ENCODE measurements at regions not wholly inside any gene's neighbourhood (a gene's known extent, or its start where the extent isn't known, plus 50 kb on each side); places are given as distances from the start of the nearest gene placed in this dataset.

DNA sequence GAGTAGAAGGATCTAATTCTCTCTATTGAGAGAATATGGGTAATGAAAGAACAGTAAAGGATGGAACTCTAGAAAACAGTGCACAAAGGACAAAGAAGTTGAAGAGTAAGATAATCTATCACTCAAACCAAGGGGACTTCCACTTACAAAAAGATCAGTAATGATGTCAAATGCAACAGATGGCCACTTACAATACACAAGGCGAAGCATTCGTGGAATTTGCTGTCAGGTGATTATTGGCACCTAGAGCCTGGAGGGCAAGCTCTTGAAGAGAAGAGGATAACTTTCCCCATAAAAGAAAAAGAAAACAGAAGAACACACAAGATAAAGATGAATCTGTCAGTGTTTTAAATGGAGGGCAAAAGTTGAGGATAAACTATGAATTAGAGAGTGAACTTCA is 256.0 kb upstream of the TCF21 start:
- TF ChIP-seq, protein P1, sequence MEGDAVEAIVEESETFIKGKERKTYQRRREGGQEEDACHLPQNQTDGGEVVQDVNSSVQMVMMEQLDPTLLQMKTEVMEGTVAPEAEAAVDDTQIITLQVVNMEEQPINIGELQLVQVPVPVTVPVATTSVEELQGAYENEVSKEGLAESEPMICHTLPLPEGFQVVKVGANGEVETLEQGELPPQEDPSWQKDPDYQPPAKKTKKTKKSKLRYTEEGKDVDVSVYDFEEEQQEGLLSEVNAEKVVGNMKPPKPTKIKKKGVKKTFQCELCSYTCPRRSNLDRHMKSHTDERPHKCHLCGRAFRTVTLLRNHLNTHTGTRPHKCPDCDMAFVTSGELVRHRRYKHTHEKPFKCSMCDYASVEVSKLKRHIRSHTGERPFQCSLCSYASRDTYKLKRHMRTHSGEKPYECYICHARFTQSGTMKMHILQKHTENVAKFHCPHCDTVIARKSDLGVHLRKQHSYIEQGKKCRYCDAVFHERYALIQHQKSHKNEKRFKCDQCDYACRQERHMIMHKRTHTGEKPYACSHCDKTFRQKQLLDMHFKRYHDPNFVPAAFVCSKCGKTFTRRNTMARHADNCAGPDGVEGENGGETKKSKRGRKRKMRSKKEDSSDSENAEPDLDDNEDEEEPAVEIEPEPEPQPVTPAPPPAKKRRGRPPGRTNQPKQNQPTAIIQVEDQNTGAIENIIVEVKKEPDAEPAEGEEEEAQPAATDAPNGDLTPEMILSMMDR (IDR thresholded peaks at IDR 0.05; ENCODE audit: borderline replicate concordance, control extremely low read depth, extremely low read depth, insufficient read depth, missing control alignments): no peak
- in situ Hi-C loops (cut with MboI; ENCODE audit: low sequenced_read_pairs, unreplicated experiment): no loop called here

DNA sequence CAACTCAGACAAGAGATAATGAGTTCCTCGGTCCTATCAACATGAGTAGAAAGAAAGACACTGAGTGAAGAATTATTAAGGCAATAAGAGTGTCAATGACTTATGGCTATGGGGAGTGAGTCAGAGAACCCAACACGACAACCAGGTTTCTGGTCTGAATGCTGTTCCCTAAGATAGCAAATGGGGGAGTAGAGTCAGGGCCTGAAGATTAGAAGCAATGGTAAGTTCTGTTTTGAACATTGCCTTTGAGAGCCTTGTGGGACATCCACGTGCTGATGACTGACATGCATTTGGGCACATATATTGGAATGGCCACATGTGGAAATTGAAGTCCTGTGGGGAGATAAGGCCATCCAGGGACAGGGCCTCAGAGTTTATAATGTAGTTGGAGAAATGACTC is 254.4 kb upstream of the TCF21 start:
- no peak for DNase-seq (ENCODE audit: low spot score)
- in situ Hi-C loops (cut with MboI; ENCODE audit: low sequenced_read_pairs, unreplicated experiment): no loop called here
- TF ChIP-seq, protein P1 (IDR thresholded peaks at IDR 0.05; ENCODE audit: borderline replicate concordance, control extremely low read depth, extremely low read depth, insufficient read depth, missing control alignments): no peak

More for the DNA sequence above, 256.0 kb upstream of the TCF21 start:
- no peak for DNase-seq (ENCODE audit: low spot score)

DNA sequence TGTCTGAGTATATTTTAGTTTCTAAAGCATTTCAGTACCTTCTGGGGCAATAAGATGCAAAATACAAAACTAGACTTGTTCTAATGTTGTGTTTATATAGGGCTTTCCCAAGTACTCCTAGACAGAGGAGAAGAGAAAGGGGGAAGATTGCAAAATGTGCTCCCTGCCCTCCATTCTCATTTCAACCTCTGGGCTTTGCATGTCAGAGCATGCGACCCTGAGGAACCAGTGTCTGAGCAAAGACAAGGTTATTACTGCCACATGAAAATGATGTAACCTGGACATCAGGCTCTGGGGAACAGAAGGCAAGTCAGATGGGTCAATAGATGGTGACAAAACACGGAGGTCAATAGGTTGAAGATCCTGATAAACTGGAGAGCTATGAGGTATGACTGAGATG is 253.5 kb upstream of the TCF21 start:
- in situ Hi-C loops (cut with MboI; ENCODE audit: low sequenced_read_pairs, unreplicated experiment): no loop called here
- TF ChIP-seq, protein P1 (IDR thresholded peaks at IDR 0.05; ENCODE audit: borderline replicate concordance, control extremely low read depth, extremely low read depth, insufficient read depth, missing control alignments): no peak
- DNase-seq (ENCODE audit: low spot score): no peak

DNA sequence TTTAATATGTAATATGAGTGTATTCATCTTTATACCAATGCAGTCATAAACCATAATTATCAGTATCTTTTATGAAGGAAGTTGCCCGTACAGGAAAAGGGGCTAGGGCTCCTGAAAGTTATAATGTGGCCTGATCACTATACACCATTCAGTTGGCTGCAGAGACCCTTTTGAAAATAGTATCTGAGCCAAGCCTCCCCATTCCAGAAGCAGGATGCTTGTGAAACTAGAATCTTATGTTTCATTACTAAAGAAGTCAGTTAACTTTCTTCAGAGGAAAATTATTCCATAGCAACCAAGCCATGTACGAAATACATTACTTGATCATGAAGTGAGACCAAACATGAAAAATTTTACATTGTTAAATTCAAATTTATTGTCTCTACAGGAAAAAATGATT is 251.5 kb upstream of the TCF21 start:
- DNase-seq (ENCODE audit: low spot score): no peak
- in situ Hi-C loops (cut with MboI; ENCODE audit: low sequenced_read_pairs, unreplicated experiment): no loop called here
- TF ChIP-seq, protein P1 (IDR thresholded peaks at IDR 0.05; ENCODE audit: borderline replicate concordance, control extremely low read depth, extremely low read depth, insufficient read depth, missing control alignments): no peak

DNA sequence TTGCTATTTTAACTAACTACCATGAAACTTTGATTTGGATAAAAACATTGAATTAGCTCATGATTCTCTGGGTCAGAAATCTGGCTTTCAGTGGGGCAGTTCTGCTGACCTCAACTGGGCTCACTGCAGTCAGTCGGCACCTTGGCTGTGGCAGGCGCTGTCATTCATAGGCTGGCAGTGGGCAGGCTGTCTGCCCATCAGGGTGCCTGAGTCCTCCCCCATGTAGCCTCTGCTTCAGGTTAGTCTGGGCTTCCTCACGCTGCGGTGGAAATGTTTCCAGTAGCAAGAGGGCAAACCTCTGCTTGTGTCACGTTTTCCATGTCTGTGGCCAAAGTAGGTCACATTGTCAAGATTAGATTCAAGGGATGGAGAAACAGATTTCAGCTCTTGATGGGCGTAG is 251.0 kb upstream of the TCF21 start:
- no peak for DNase-seq (ENCODE audit: low spot score)
- in situ Hi-C loops (cut with MboI; ENCODE audit: low sequenced_read_pairs, unreplicated experiment): no loop called here
- TF ChIP-seq, protein P1 (IDR thresholded peaks at IDR 0.05; ENCODE audit: borderline replicate concordance, control extremely low read depth, extremely low read depth, insufficient read depth, missing control alignments): no peak

DNA sequence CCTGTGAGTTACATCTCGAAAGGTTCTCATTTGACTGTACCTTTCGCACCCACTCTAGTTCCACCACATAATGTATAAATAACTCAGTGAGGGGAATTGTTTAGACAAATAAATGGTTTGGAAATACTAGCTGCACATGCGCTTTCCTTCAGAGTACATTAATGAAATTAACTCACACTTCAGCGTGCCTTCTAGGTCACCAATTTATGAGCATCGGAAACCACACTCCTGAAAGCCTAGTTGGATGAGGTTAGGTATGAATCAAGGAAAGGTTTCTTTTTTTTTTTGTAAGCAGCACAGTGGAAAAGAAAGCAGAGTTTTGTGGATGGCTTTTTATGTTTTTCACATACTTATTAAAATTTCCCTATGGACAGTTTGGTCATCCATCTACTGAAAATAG is 247.8 kb upstream of the TCF21 start:
- in situ Hi-C loops (cut with MboI; ENCODE audit: low sequenced_read_pairs, unreplicated experiment): no loop called here
- TF ChIP-seq, protein P1 (IDR thresholded peaks at IDR 0.05; ENCODE audit: borderline replicate concordance, control extremely low read depth, extremely low read depth, insufficient read depth, missing control alignments): no peak
- DNase-seq (ENCODE audit: low spot score): no peak

DNA sequence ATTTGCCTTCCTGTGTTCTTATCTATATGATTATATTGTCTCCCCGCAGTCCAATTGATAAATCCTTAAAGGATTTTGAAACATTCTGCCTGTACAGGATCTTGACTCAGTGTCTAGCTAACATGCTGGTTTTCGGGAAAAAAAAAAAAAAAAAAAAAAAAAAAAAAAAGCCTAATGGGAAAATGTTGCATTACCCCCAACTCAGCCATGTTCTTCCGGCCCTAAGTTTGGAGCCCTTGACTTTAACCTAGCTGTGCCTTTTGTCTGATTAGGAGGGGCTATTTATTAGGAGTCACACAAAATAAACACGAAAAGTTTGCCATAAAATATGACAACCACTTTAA is 244.4 kb upstream of the TCF21 start:
- DNase-seq (ENCODE audit: low spot score): no peak
- TF ChIP-seq, protein P1 (IDR thresholded peaks at IDR 0.05; ENCODE audit: borderline replicate concordance, control extremely low read depth, extremely low read depth, insufficient read depth, missing control alignments): no peak
- in situ Hi-C loops (cut with MboI; ENCODE audit: low sequenced_read_pairs, unreplicated experiment): no loop called here
